ENCODE measurements at regions not wholly inside any gene's neighbourhood (a gene's known extent, or its start where the extent isn't known, plus 50 kb on each side); places are given as distances from the start of the nearest gene placed in this dataset.

DNA sequence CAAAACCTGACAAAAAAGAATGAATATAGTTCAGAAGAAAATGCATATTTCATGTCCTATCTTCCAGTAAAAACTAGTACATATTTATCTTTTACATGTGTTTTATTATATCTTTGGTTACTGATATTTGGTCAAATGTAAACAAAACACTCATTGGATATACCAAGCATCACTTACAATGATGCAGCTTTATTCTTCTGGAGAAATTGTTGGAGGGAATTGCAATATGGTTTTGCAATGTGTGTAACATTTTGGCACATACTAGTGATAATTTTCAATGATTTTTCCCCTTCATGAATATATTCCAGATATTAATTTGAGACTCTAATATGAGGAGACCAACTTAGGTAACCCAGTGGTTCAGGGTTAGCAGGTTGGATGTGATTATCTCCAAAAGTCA is 146.1 kb downstream of the ZC3H11B start:
- Histone ChIP-seq H3K9ac (ENCODE audit: extremely low read depth, low read length, poor library complexity, severe bottlenecking) (no peak overlapping the region), H3K4me3 (ENCODE audit: low read length) (no peak overlapping the region), H3K4me1 (ENCODE audit: control insufficient read depth, insufficient read depth, low read length) (no peaks in the 10 kb centered on the region), H3K9me3 (ENCODE audit: control insufficient read depth, low read length) (no peaks in the 10 kb centered on the region), H3K27me3 (ENCODE audit: control insufficient read depth, insufficient read depth, low read length, poor library complexity, severe bottlenecking) (no peaks in the 10 kb centered on the region), H3K36me3 (ENCODE audit: control insufficient read depth, insufficient read depth, low read length) (no peaks in the 10 kb centered on the region), H3K27ac (ENCODE audit: low read depth, low read length) (no peak overlapping the region)
- TF ChIP-seq CTCF (conservative IDR thresholded peaks at IDR 0.05), result no peak
- H3K4me3 Mint-ChIP-seq, result no peak overlapping the region
- DNase-seq, result no peak
- H3K27me3 Mint-ChIP-seq (ENCODE audit: insufficient read depth), result no peaks in the 10 kb centered on the region
- no peaks in the 10 kb centered on the region for H3K9me3 Mint-ChIP-seq
- no peaks in the 10 kb centered on the region for H3K36me3 Mint-ChIP-seq (ENCODE audit: low read depth)
- no peak overlapping the region for H3K27ac Mint-ChIP-seq
- no peaks in the 10 kb centered on the region for H3K4me1 Mint-ChIP-seq

DNA sequence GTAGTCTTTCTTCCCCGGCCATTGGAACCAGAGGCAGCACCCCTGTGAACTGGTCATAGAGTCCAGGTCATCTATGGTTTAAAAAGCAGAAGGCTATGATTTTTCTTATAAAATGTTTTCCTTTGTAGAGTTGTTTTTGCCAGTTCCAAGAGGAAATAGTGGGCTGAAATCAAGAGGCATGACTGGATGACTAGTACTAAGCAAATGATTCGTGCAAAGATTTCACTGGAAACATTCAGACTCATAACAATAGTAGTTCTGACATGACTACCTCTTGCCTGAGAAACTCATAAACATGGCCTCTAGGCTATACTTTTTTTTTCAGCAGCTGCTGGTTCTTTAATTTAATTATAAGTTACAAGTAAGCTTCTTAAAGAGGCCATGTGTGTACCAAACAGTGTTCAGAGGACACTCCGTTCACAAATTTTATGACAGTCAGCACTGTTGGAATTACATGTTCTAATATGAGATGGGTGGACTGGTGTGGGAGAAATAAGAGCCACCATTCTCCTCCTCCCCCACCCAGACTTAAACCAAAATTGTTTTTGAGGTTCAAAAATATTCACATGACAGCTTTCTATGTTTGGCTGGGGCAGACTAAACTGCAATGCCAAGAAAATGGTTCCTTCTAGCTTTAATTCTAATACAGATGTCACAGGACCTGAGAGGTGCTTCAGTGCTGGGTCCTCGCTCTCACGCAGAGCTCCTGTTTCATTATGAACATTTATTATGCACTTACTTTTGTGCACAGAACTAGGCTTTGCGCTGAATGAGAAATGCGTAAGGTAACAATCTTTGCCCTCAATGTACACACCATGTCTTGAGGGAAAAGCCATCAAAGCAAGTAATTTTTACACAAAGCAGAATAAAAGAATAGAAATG is 147.5 kb downstream of the ZC3H11B start:
- Histone ChIP-seq H3K4me1 (ENCODE audit: control insufficient read depth, insufficient read depth, low read length) (no peaks in the 10 kb centered on the region), H3K27me3 (ENCODE audit: control insufficient read depth, insufficient read depth, low read length, poor library complexity, severe bottlenecking) (no peaks in the 10 kb centered on the region), H3K9ac (ENCODE audit: extremely low read depth, low read length, poor library complexity, severe bottlenecking) (no peak overlapping the region), H3K9me3 (ENCODE audit: control insufficient read depth, low read length) (no peaks in the 10 kb centered on the region), H3K4me3 (ENCODE audit: low read length) (no peak overlapping the region), H3K27ac (ENCODE audit: low read depth, low read length) (no peak overlapping the region), H3K36me3 (ENCODE audit: control insufficient read depth, insufficient read depth, low read length) (no peaks in the 10 kb centered on the region)
- Mint-ChIP-seq H3K9me3 (no peaks in the 10 kb centered on the region), H3K27ac (no peak overlapping the region), H3K4me1 (no peaks in the 10 kb centered on the region), H3K27me3 (ENCODE audit: insufficient read depth) (no peaks in the 10 kb centered on the region), H3K36me3 (ENCODE audit: low read depth) (no peaks in the 10 kb centered on the region), H3K4me3 (no peak overlapping the region)
- DNase-seq, result no peak
- 87 to 94% methylated on average over 3 to 7 of the region's 7 CpGs for WGBS, 2 experiments (ENCODE audit: insufficient coverage in 1 of 2, insufficient read length in 1 of 2)
- TF ChIP-seq CTCF (conservative IDR thresholded peaks at IDR 0.05), result no peak

DNA sequence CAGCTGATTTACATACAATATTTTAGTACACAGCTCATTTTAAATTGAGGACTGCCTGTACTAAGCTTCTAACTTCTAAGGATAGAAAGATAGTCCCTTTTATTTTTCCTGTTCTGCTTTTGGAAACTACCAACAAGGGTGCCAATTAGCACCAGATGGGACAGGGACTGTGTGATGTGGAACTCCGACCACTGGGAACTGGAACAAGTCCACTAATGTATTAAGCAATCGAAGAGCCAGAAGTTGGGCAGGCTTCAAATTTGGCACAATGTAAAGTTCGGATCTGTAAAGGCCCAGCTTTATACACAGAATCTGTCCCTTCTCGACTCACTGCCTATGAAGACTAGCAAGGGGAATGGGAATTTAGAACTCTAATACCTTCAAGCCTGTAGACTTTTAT is 149.3 kb downstream of the ZC3H11B start:
- WGBS, 2 experiments (ENCODE audit: insufficient coverage in 1 of 2, insufficient read length in 1 of 2), result 86 to 87% methylated on average over 3 to 4 of the region's 4 CpGs
- H3K4me1 ChIP-seq (ENCODE audit: control insufficient read depth, insufficient read depth, low read length), result no peaks in the 10 kb centered on the region
- H3K36me3 Mint-ChIP-seq (ENCODE audit: low read depth), result no peaks in the 10 kb centered on the region

More for the DNA sequence above, 149.3 kb downstream of the ZC3H11B start:
- Histone ChIP-seq H3K9me3 (ENCODE audit: control insufficient read depth, low read length) (no peaks in the 10 kb centered on the region), H3K9ac (ENCODE audit: extremely low read depth, low read length, poor library complexity, severe bottlenecking) (no peak overlapping the region), H3K27me3 (ENCODE audit: control insufficient read depth, insufficient read depth, low read length, poor library complexity, severe bottlenecking) (no peaks in the 10 kb centered on the region), H3K36me3 (ENCODE audit: control insufficient read depth, insufficient read depth, low read length) (no peaks in the 10 kb centered on the region), H3K4me3 (ENCODE audit: low read length) (no peak overlapping the region), H3K27ac (ENCODE audit: low read depth, low read length) (no peak overlapping the region)
- Mint-ChIP-seq H3K27me3 (ENCODE audit: insufficient read depth) (peaks cover 1% of the 10 kb centered on the region), H3K4me3 (no peak overlapping the region), H3K27ac (no peak overlapping the region), H3K9me3 (no peaks in the 10 kb centered on the region), H3K4me1 (no peaks in the 10 kb centered on the region)
- no peak for TF ChIP-seq CTCF (conservative IDR thresholded peaks at IDR 0.05)
- no peak for DNase-seq
